ENCODE measurements at regions not wholly inside any gene's neighbourhood (a gene's known extent, or its start where the extent isn't known, plus 50 kb on each side); places are given as distances from the start of the nearest gene placed in this dataset.
A peak's percentile ranks its signal among the peaks of the same experiment; 100 is the strongest.

- no peaks in the 10 kb centered on the region for H3K27me3 ChIP-seq (ENCODE audit: insufficient read depth, low read length)
- no peak overlapping the region for H3K27ac ChIP-seq (ENCODE audit: insufficient read length, low read depth, low read length)
- H3K9me3 ChIP-seq (ENCODE audit: control insufficient read depth, low read depth, low read length), result no peaks in the 10 kb centered on the region
- no peak overlapping the region; the same call in 1 of the 2 replicates for H3K14ac ChIP-seq (ENCODE audit: insufficient read depth, low read length)
- H3K56ac ChIP-seq (ENCODE audit: insufficient read length, low read depth, low read length), result no peak overlapping the region
- H3K27me3 Mint-ChIP-seq (ENCODE audit: low read depth), result no peaks in the 10 kb centered on the region; the same call in 1 of the 2 replicates
- H3K27ac Mint-ChIP-seq, result peak overlapping the region in 1 of 3 experiments; percentile 53; a peak in 1 of 7 replicates
- H4K20me1 ChIP-seq (ENCODE audit: control insufficient read depth, insufficient read depth, insufficient read length), result no peaks in the 10 kb centered on the region
- no peak overlapping the region for H3K4me3 Mint-ChIP-seq
- no peaks in the 10 kb centered on the region; a peak in 1 of 4 replicates for H3K4me1 Mint-ChIP-seq
- H3K23me2 ChIP-seq (ENCODE audit: insufficient read length, low read depth, low read length, poor library complexity, severe bottlenecking), result no peaks in the 10 kb centered on the region
- no CpG with 5 or more reads among the region's 25 CpGs for WGBS (ENCODE audit: extremely low coverage, insufficient read length, low lambda C conversion rate)
- no peaks in the 10 kb centered on the region for H3K4me1 ChIP-seq (ENCODE audit: insufficient read depth, low read length)
- no peaks in the 10 kb centered on the region for H3K79me1 ChIP-seq (ENCODE audit: insufficient read depth, low read depth, low read length, poor library complexity, severe bottlenecking)
- no peak overlapping the region for H3K4ac ChIP-seq (ENCODE audit: low read depth, low read length)
- no peak overlapping the region for H2AK5ac ChIP-seq (ENCODE audit: insufficient read length, low read length)
- peaks cover 4% of the 10 kb centered on the region; the same call in 1 of the 2 replicates for H3K79me2 ChIP-seq (ENCODE audit: insufficient read depth, low read length)
- DNase-seq, result no peak
- no peak overlapping the region for H2AFZ ChIP-seq (ENCODE audit: low read length)
- H4K91ac ChIP-seq (ENCODE audit: insufficient read length, low read depth, low read length), result no peak overlapping the region
- H3K36me3 Mint-ChIP-seq (ENCODE audit: insufficient read depth in 1 of 3, low read depth in 3 of 3), result no peaks in the 10 kb centered on the region
- H3K23ac ChIP-seq (ENCODE audit: insufficient read length, low read depth, low read length), result no peak overlapping the region
- H3K9me3 Mint-ChIP-seq, result no peaks in the 10 kb centered on the region
- no peak overlapping the region for H2BK15ac ChIP-seq (ENCODE audit: low read depth, low read length)
- no peak overlapping the region for H3K4me2 ChIP-seq (ENCODE audit: insufficient read depth, insufficient read length, low read length)
- no peak overlapping the region for H4K8ac ChIP-seq (replicated peaks; ENCODE audit: insufficient read length, low read depth, low read length)
- H2BK20ac ChIP-seq (ENCODE audit: low read depth, low read length, poor library complexity, severe bottlenecking), result no peak overlapping the region
- no peak for TF ChIP-seq CTCF (conservative IDR thresholded peaks at IDR 0.05)
- no peak overlapping the region for H2BK5ac ChIP-seq (ENCODE audit: insufficient read length, low read length)
- no peak overlapping the region for H4K5ac ChIP-seq (ENCODE audit: insufficient read length, low read depth, low read length)
- no peak overlapping the region for H2BK12ac ChIP-seq (ENCODE audit: insufficient read length, low read depth, low read length)
- no peak overlapping the region for H2BK120ac ChIP-seq (ENCODE audit: low read depth, low read length, poor library complexity, severe bottlenecking)
- H3K18ac ChIP-seq (ENCODE audit: insufficient read length, low read depth, low read length), result no peak overlapping the region
- H3T11ph ChIP-seq (ENCODE audit: low read length), result no peak overlapping the region
- H3K9ac ChIP-seq (ENCODE audit: extremely low read depth, insufficient read length, low read length), result no peak overlapping the region
These were observed 61.6 kb upstream of the PPARA start for GRCh38 chr22:46088541-46089311.
